WTC11 (cell line): ENCODE measurements at regions not wholly inside any gene's neighbourhood (a gene's known extent, or its start where the extent isn't known, plus 50 kb on each side); places are given as distances from the start of the nearest gene placed in this dataset.
"Not testable (repeated sequence)": the region's sequence is repeated elsewhere in the genome, so short reads cannot be mapped to it uniquely, and the experiment has no call there.

Experiments
- ATAC-seq: fragments of 200-7000 bp; cut with Tn5 transposase; 2 replicates; pipeline ENCODE4 v1.10.0; 2021; ENCODE audit warnings: mild to moderate bottlenecking, moderate library complexity
- CTCF ChIA-PET: fragments of 300-600 bp; sonication (Branson Sonifier 250); formaldehyde crosslinking; loops from one replicate; lab custom pipeline; 2021; ENCODE audit warnings: antibody characterized with exemption; lab: Charles Lee
- POLR2A ChIA-PET: fragments of 350-600 bp; sonication (Branson Sonifier 250); formaldehyde crosslinking; loops from one replicate; lab custom pipeline; 2021; ENCODE audit warnings: antibody characterized with exemption; lab: Charles Lee
- DNase-seq: peaks from one replicate; pipeline ENCODE4 v3.0.0; 2021; ENCODE audit warnings: low spot score
- H3K27ac Mint-ChIP-seq: 2 replicates; pipeline ENCODE4 v1.8.0; 2021; ENCODE audit warnings: mixed read lengths
- H3K27me3 Mint-ChIP-seq: 2 replicates; pipeline ENCODE4 v1.8.0; 2021; ENCODE audit warnings: low read depth, mild to moderate bottlenecking, moderate library complexity, mixed read lengths
- H3K36me3 Mint-ChIP-seq: 2 replicates; pipeline ENCODE4 v1.8.0; 2021; ENCODE audit warnings: mixed read lengths
- H3K4me1 Mint-ChIP-seq: 2 replicates; pipeline ENCODE4 v1.8.0; 2022; ENCODE audit warnings: mixed read lengths
- H3K4me3 Mint-ChIP-seq: 2 replicates; pipeline ENCODE4 v1.8.0; 2021; ENCODE audit warnings: mild to moderate bottlenecking, moderate library complexity, mixed read lengths
- H3K9me3 Mint-ChIP-seq: 2 replicates; pipeline ENCODE4 v1.8.0; 2021; ENCODE audit warnings: mixed read lengths
- AFF4 ChIP-seq: sonication (generic); formaldehyde crosslinking; IDR thresholded peaks from 2 replicates; pipeline ENCODE4 v1.8.1; 2023; ENCODE audit warnings: mild to moderate bottlenecking, missing genetic modification reagents, borderline replicate concordance
- AR ChIP-seq: fragments of 250-450 bp; sonication (Bioruptor Pico); IDR thresholded peaks from 2 replicates; pipeline ENCODE4 v1.9.0; 2021; ENCODE audit warnings: mild to moderate bottlenecking
- CBFB ChIP-seq: sonication (generic); formaldehyde crosslinking; IDR thresholded peaks from 2 replicates; pipeline ENCODE4 v1.8.1; 2022; ENCODE audit warnings: mild to moderate bottlenecking, low read depth, missing genetic modification reagents
- E2F1 ChIP-seq: sonication (generic); formaldehyde crosslinking; IDR thresholded peaks from 2 replicates; pipeline ENCODE4 v1.8.0; 2022; ENCODE audit warnings: mild to moderate bottlenecking, missing genetic modification reagents
- EMX1 ChIP-seq: fragments of 250-450 bp; sonication (Bioruptor Pico); IDR thresholded peaks from 2 replicates; pipeline ENCODE4 v1.8.0; 2021; ENCODE audit warnings: mild to moderate bottlenecking
- ERG ChIP-seq: fragments of 250-450 bp; sonication (Bioruptor Pico); IDR thresholded peaks from 2 replicates; pipeline ENCODE4 v1.8.0; 2021; ENCODE audit warnings: mild to moderate bottlenecking
- ETV6 ChIP-seq: sonication (generic); formaldehyde crosslinking; IDR thresholded peaks from 2 replicates; pipeline ENCODE4 v1.8.1; 2022; ENCODE audit warnings: mild to moderate bottlenecking, missing genetic modification reagents
- HMGA2 ChIP-seq: fragments of 250-450 bp; sonication (Bioruptor Pico); IDR thresholded peaks from 2 replicates; pipeline ENCODE4 v1.4.0; 2021; ENCODE audit warnings: mild to moderate bottlenecking, moderate library complexity
- JUN ChIP-seq: sonication (generic); formaldehyde crosslinking; IDR thresholded peaks from 2 replicates; pipeline ENCODE4 v1.8.0; 2023; ENCODE audit warnings: mild to moderate bottlenecking, missing genetic modification reagents
- ZBTB21 ChIP-seq: sonication (generic); formaldehyde crosslinking; IDR thresholded peaks from 2 replicates; pipeline ENCODE4 v1.8.1; 2023; ENCODE audit warnings: mild to moderate bottlenecking, missing genetic modification reagents, borderline replicate concordance
- ZBTB43 ChIP-seq: sonication (generic); formaldehyde crosslinking; IDR thresholded peaks from 2 replicates; pipeline ENCODE4 v1.8.1; 2023; ENCODE audit warnings: mild to moderate bottlenecking, missing genetic modification reagents
- ZNF512 ChIP-seq: sonication (generic); formaldehyde crosslinking; IDR thresholded peaks from 2 replicates; pipeline ENCODE4 v1.8.1; 2022; ENCODE audit warnings: missing genetic modification reagents, borderline replicate concordance

GRCh38 chr21:20469361-20469760, 528.8 kb upstream of the NCAM2 start (continued):
- no peak for TF ChIP-seq E2F1 (CRISPR knock-in tag)
- no peak for TF ChIP-seq JUN
- no peak for TF ChIP-seq CBFB (CRISPR knock-in tag)
- no peak for TF ChIP-seq ZBTB43 (CRISPR knock-in tag)
- TF ChIP-seq AR (CRISPR knock-in tag), result no peak

- CTCF ChIA-PET, result interaction anchor here (1.4 kb wide), 1 partner anchor 42 kb away, joined by 3 read pairs; no protein-coding TSS in a partner anchor
- H3K4me1 Mint-ChIP-seq, result peaks cover 19% of the 10 kb centered on the region
- H3K36me3 Mint-ChIP-seq, result peaks cover 6% of the 10 kb centered on the region; the same call in 1 of the 2 replicates
- H3K9me3 Mint-ChIP-seq, result peaks cover 6% of the 10 kb centered on the region
- DNase-seq, result no peak
- no peak for ATAC-seq
- H3K4me3 Mint-ChIP-seq, result no peak overlapping the region
- TF ChIP-seq ERG (CRISPR knock-in tag) (no peak), HMGA2 (no peak), AFF4 (CRISPR knock-in tag) (no peak), ZNF512 (CRISPR knock-in tag) (no peak), CBFB (CRISPR knock-in tag) (no peak), ETV6 (CRISPR knock-in tag) (no peak), EMX1 (CRISPR knock-in tag) (no peak), ZBTB21 (no peak)
- TF ChIP-seq, all 79 proteins: peak for 0
- H3K27ac Mint-ChIP-seq, result no peak overlapping the region
- H3K27me3 Mint-ChIP-seq, result no peaks in the 10 kb centered on the region
- POLR2A ChIA-PET, result no interaction called here
These were observed 511.9 kb upstream of the NCAM2 start for GRCh38 chr21:20486303-20486702.

- H3K4me3 Mint-ChIP-seq, CTCF ChIA-PET, H3K4me1 Mint-ChIP-seq, H3K27me3 Mint-ChIP-seq, POLR2A ChIA-PET, H3K27ac Mint-ChIP-seq, ATAC-seq, DNase-seq: not testable (repeated sequence)
- H3K9me3 Mint-ChIP-seq, result peaks cover 84% of the 10 kb centered on the region
- H3K36me3 Mint-ChIP-seq, result peaks cover 51% of the 10 kb centered on the region
These were observed 495.3 kb upstream of the NCAM2 start for GRCh38 chr21:20502915-20503314.
